Effector memory CD4-positive, alpha-beta T cell (primary cell): ENCODE measurements at regions not wholly inside any gene's neighbourhood (a gene's known extent, or its start where the extent isn't known, plus 50 kb on each side); places are given as distances from the start of the nearest gene placed in this dataset.

ENCODE experiments used
- DNase-seq, 3 donors: peaks; one replicate each; pipeline ENCODE4 v3.0.0-alpha.2; 2020
- H3K27ac ChIP-seq: 2 replicates; pipeline ENCODE4 v1.7.0; 2013; ENCODE audit warnings: mild to moderate bottlenecking, low read length, moderate library complexity; ENCODE audit not compliant: insufficient read depth, poor library complexity, severe bottlenecking
- H3K27me3 ChIP-seq: replicated peaks from 2 replicates; pipeline ENCODE4 v1.7.0; 2013; ENCODE audit warnings: mild to moderate bottlenecking, low read length; ENCODE audit not compliant: insufficient read depth, control insufficient read depth, poor library complexity, severe bottlenecking
- H3K36me3 ChIP-seq: 2 replicates; pipeline ENCODE4 v1.7.0; 2013; ENCODE audit warnings: mild to moderate bottlenecking, low read length, moderate library complexity; ENCODE audit not compliant: control insufficient read depth, insufficient read depth
- H3K4me1 ChIP-seq: 2 replicates; pipeline ENCODE4 v1.7.0; 2013; ENCODE audit warnings: low read length, mild to moderate bottlenecking; ENCODE audit not compliant: control insufficient read depth, insufficient read depth, poor library complexity, severe bottlenecking
- H3K4me3 ChIP-seq: 2 replicates; pipeline ENCODE4 v1.7.0; 2013; ENCODE audit warnings: low read length, low read depth, mild to moderate bottlenecking; ENCODE audit not compliant: insufficient read depth, poor library complexity, severe bottlenecking
- H3K9me3 ChIP-seq: 2 replicates; pipeline ENCODE4 v1.7.0; 2013; ENCODE audit warnings: mild to moderate bottlenecking, low read length, moderate library complexity; ENCODE audit not compliant: control insufficient read depth

GRCh38 chr12:107525719-107526554, 159.7 kb upstream of the PWP1 start:
- Histone ChIP-seq H3K27ac (no peak overlapping the region), H3K4me1 (no peaks in the 10 kb centered on the region), H3K9me3 (no peaks in the 10 kb centered on the region), H3K27me3 (no peaks in the 10 kb centered on the region), H3K36me3 (peaks cover 4% of the 10 kb centered on the region), H3K4me3 (no peak overlapping the region)
- DNase-seq: no peak

- Histone ChIP-seq H3K27me3 (no peaks in the 10 kb centered on the region), H3K9me3 (no peaks in the 10 kb centered on the region), H3K4me3 (no peak overlapping the region), H3K36me3 (peaks cover 6% of the 10 kb centered on the region), H3K4me1 (no peaks in the 10 kb centered on the region), H3K27ac (no peak overlapping the region)
- no peak for DNase-seq
Observed at GRCh38 chr12:107526555-107527180, 158.9 kb upstream of the PWP1 start.

GRCh38 chr12:107528731-107529365, 156.8 kb upstream of the PWP1 start:
- Histone ChIP-seq H3K4me3 (no peak overlapping the region), H3K36me3 (peaks cover 7% of the 10 kb centered on the region), H3K4me1 (no peaks in the 10 kb centered on the region), H3K27ac (no peak overlapping the region), H3K27me3 (no peaks in the 10 kb centered on the region), H3K9me3 (no peaks in the 10 kb centered on the region)
- no peak for DNase-seq

- Histone ChIP-seq H3K27ac (no peak overlapping the region), H3K27me3 (no peaks in the 10 kb centered on the region), H3K9me3 (no peaks in the 10 kb centered on the region), H3K4me3 (no peak overlapping the region), H3K4me1 (no peaks in the 10 kb centered on the region), H3K36me3 (peaks cover 7% of the 10 kb centered on the region)
- no peak for DNase-seq
Observed at GRCh38 chr12:107529991-107530390, 155.6 kb upstream of the PWP1 start.

GRCh38 chr12:107530701-107531100, 154.9 kb upstream of the PWP1 start:
- no peaks in the 10 kb centered on the region for H3K4me1 ChIP-seq
- no peaks in the 10 kb centered on the region for H3K9me3 ChIP-seq
- DNase-seq: no peak
- peaks cover 7% of the 10 kb centered on the region for H3K36me3 ChIP-seq
- no peaks in the 10 kb centered on the region for H3K27me3 ChIP-seq
- H3K27ac ChIP-seq: no peak overlapping the region
- H3K4me3 ChIP-seq: no peak overlapping the region

GRCh38 chr12:107533218-107533617, 152.4 kb upstream of the PWP1 start:
- DNase-seq: no peak
- Histone ChIP-seq H3K4me3 (no peak overlapping the region), H3K36me3 (peaks cover 7% of the 10 kb centered on the region), H3K27me3 (no peaks in the 10 kb centered on the region), H3K27ac (no peak overlapping the region), H3K9me3 (no peaks in the 10 kb centered on the region), H3K4me1 (no peaks in the 10 kb centered on the region)

GRCh38 chr12:107536613-107537012, 149.0 kb upstream of the PWP1 start:
- no peak for DNase-seq
- no peak overlapping the region for H3K27ac ChIP-seq

GRCh38 chr12:107537464-107538119, 148.0 kb upstream of the PWP1 start:
- H3K9me3 ChIP-seq: no peaks in the 10 kb centered on the region
- no peaks in the 10 kb centered on the region for H3K4me1 ChIP-seq
- H3K36me3 ChIP-seq: no peaks in the 10 kb centered on the region
- no peak overlapping the region for H3K4me3 ChIP-seq
- no peak for DNase-seq
- no peaks in the 10 kb centered on the region for H3K27me3 ChIP-seq
- no peak overlapping the region for H3K27ac ChIP-seq

More at GRCh38 chr12:107536613-107537012, 149.0 kb upstream of the PWP1 start:
- Histone ChIP-seq H3K9me3 (no peaks in the 10 kb centered on the region), H3K36me3 (peaks cover 4% of the 10 kb centered on the region), H3K27me3 (no peaks in the 10 kb centered on the region), H3K4me3 (no peak overlapping the region), H3K4me1 (no peaks in the 10 kb centered on the region)

GRCh38 chr12:107539196-107539939, 146.2 kb upstream of the PWP1 start:
- H3K4me1 ChIP-seq: no peaks in the 10 kb centered on the region
- H3K36me3 ChIP-seq: no peaks in the 10 kb centered on the region
- no peak overlapping the region for H3K4me3 ChIP-seq
- DNase-seq: no peak
- H3K9me3 ChIP-seq: no peaks in the 10 kb centered on the region
- no peaks in the 10 kb centered on the region for H3K27me3 ChIP-seq
- H3K27ac ChIP-seq: no peak overlapping the region
